22Rv1 (cell line): ENCODE measurements at regions not wholly inside any gene's neighbourhood (a gene's known extent, or its start where the extent isn't known, plus 50 kb on each side); places are given as distances from the start of the nearest gene placed in this dataset.

Experiments
- ZFX ChIP-seq: fragments of 450-650 bp; IDR thresholded peaks from 2 replicates; pipeline ENCODE4 v1.6.1; 2017; ENCODE audit warnings: antibody characterized with exemption, borderline replicate concordance
- TF ChIP-seq, protein P1 (sequence below): fragments of 450-650 bp; IDR thresholded peaks from 2 replicates; pipeline ENCODE4 v1.5.1; 2017; ENCODE audit warnings: mild to moderate bottlenecking

DNA sequence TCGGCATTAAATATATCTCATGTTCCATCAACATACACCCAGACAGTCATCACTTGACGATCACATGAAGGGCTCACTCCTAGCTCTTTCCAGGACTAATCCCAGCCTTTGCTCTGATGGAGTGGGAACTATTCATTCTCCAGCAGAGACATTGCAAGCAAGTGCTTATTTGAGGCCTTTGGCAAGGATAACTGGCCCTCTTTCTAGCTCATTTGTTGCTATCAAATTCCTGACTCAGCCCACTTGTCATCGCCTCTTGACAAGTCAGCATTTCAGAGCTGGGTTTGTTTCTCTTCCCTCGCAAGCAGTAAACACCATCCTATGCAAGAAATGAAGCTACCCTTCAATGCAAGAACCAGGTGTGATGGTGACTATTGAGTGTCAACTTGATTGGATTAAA lies 1165.7 kb upstream of the AUTS2 start:
- TF ChIP-seq, protein P1, sequence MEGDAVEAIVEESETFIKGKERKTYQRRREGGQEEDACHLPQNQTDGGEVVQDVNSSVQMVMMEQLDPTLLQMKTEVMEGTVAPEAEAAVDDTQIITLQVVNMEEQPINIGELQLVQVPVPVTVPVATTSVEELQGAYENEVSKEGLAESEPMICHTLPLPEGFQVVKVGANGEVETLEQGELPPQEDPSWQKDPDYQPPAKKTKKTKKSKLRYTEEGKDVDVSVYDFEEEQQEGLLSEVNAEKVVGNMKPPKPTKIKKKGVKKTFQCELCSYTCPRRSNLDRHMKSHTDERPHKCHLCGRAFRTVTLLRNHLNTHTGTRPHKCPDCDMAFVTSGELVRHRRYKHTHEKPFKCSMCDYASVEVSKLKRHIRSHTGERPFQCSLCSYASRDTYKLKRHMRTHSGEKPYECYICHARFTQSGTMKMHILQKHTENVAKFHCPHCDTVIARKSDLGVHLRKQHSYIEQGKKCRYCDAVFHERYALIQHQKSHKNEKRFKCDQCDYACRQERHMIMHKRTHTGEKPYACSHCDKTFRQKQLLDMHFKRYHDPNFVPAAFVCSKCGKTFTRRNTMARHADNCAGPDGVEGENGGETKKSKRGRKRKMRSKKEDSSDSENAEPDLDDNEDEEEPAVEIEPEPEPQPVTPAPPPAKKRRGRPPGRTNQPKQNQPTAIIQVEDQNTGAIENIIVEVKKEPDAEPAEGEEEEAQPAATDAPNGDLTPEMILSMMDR, result no peak
- TF ChIP-seq ZFX, result no peak
